ENCODE measurements at regions not wholly inside any gene's neighbourhood (a gene's known extent, or its start where the extent isn't known, plus 50 kb on each side); places are given as distances from the start of the nearest gene placed in this dataset.

DNA sequence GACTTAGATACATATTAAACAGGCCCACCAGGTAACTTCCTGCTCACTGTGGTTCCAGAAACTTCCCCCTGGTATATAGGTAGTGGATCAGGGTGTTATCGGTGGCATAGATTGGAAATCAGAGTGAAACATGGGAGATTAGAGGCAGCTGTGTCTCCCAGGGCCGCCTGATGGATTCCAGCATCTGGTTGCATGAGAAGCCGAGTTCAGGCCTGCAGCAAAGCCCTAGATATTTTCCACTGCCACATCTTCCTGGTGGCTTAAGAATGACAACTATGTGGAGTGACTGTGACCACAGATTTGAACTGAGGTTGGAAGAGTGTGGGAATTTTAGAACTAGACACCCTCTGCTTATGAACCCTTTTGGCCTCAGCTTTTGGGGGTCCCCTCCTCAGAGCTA lies 184.8 kb upstream of the NTF3 start:
- no peaks in the 10 kb centered on the region for H3K36me3 ChIP-seq (ENCODE audit: control insufficient read depth, insufficient read depth, low read length)
- peaks cover 24% of the 10 kb centered on the region for H3K4me1 ChIP-seq (ENCODE audit: control insufficient read depth, insufficient read depth, low read length, poor library complexity, severe bottlenecking)
- no peaks in the 10 kb centered on the region for H3K9me3 ChIP-seq (ENCODE audit: control insufficient read depth, low read length)
- 75 to 80% methylated on average over 2 to 3 of the region's 3 CpGs for WGBS, 2 experiments (ENCODE audit: insufficient coverage in 2 of 2)
- H3K27ac ChIP-seq (ENCODE audit: low read depth, low read length, severe bottlenecking): no peak overlapping the region
- H3K4me3 ChIP-seq (ENCODE audit: extremely low read depth, insufficient read depth, low read length, poor library complexity, severe bottlenecking): no peak overlapping the region

DNA sequence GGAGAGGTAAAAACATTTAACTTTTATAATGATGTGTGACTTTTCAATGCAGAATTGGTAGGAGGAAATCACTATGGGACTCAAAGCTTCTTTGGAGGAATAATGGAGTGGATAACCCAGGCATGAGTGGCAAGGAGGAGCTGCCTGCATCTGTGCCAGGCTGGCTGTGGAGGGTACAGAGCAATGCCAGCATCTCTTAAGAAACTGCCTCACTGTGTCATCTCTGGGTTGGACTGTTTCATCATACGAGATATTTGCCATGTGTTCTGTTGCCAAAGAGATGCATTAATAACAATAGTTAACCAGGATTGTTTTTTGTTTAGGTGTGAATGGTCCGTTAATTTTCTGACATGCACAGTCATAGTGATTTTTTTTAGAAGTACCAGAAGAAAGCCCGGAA lies 183.7 kb upstream of the NTF3 start:
- no peak overlapping the region for H3K27ac ChIP-seq (ENCODE audit: low read depth, low read length, severe bottlenecking)
- H3K4me1 ChIP-seq (ENCODE audit: control insufficient read depth, insufficient read depth, low read length, poor library complexity, severe bottlenecking): peaks cover 14% of the 10 kb centered on the region
- H3K4me3 ChIP-seq (ENCODE audit: extremely low read depth, insufficient read depth, low read length, poor library complexity, severe bottlenecking): no peak overlapping the region
- H3K36me3 ChIP-seq (ENCODE audit: control insufficient read depth, insufficient read depth, low read length): no peaks in the 10 kb centered on the region
- WGBS, 2 experiments (ENCODE audit: insufficient coverage in 2 of 2): 100% methylated on average over 1 of the region's 3 CpGs; no CpG with 5 or more reads in 1 of the 2 experiments
- H3K9me3 ChIP-seq (ENCODE audit: control insufficient read depth, low read length): no peaks in the 10 kb centered on the region

DNA sequence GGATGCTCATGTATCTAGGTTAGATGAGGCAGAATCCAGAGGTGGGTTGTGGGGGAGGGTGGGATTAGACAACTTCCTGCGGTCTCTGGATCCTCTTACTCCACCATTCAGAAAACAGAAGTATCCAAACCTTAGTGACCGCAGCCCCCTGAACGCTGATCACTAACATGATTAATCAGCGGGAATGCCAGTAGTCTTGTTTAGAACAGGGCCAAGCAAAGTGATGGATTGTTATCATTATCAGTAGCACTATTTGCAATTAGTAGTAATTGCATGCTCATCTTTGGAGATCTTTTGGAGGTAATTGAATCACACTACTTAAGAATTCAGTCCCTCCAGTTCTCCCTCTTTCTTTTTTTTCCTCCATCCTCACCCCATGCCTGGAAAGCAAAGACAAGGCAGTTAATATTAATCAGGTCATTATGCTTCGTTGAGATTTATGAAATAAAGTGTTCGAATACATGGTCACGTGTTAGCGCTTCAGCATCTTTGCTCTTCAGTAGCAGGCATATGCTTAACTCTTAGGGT lies 182.8 kb upstream of the NTF3 start:
- Histone ChIP-seq H3K9me3 (ENCODE audit: control insufficient read depth, low read length) (no peaks in the 10 kb centered on the region), H3K27ac (ENCODE audit: low read depth, low read length, severe bottlenecking) (no peak overlapping the region), H3K36me3 (ENCODE audit: control insufficient read depth, insufficient read depth, low read length) (no peaks in the 10 kb centered on the region), H3K4me3 (ENCODE audit: extremely low read depth, insufficient read depth, low read length, poor library complexity, severe bottlenecking) (no peak overlapping the region), H3K4me1 (ENCODE audit: control insufficient read depth, insufficient read depth, low read length, poor library complexity, severe bottlenecking) (peaks cover 8% of the 10 kb centered on the region)
- 100% methylated on average over 3 of the region's 8 CpGs; no CpG with 5 or more reads in 1 of the 2 experiments for WGBS, 2 experiments (ENCODE audit: insufficient coverage in 2 of 2)

DNA sequence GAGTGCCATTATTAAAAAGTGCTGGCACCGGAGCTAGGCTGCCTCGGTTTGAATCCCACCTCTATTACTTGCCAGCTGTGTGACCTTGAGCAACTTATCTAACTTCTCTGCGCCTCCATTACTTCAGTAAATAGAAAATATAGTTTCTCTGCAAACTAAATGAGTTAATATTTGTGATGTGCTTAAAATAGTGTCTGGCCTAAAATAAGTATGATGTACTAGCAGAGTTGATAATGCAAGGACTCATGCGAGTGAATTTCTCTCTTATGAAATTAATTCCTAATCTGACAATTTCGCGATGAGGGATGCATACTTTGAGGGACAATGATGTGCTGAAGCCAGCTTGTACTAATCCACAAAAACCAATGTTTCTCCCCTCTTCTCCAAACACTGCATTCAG lies 180.8 kb upstream of the NTF3 start:
- Histone ChIP-seq H3K4me3 (ENCODE audit: extremely low read depth, insufficient read depth, low read length, poor library complexity, severe bottlenecking) (no peak overlapping the region), H3K36me3 (ENCODE audit: control insufficient read depth, insufficient read depth, low read length) (no peaks in the 10 kb centered on the region)
- 94 to 100% methylated on average over 2 to 3 of the region's 6 CpGs for WGBS, 2 experiments (ENCODE audit: insufficient coverage in 2 of 2)

DNA sequence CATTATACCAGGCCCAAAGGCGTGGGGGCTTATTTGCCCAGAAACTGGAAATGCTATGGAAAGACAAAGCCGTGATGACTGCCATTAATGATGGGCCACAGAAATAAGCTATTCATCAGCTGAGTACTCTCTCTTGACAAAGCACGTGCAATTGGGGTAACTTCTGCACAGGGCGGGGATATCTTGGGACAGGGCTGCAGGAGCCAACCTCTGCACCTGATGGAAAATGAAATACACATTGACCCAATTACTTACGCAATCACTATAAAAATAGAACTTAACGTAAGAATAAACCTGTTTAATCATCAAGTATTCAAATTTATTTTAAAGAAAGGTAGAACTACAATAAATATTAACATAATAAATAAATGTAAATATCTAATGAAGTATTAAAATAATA lies 180.1 kb upstream of the NTF3 start:
- no peaks in the 10 kb centered on the region for H3K9me3 ChIP-seq (ENCODE audit: control insufficient read depth, low read length)
- WGBS, 2 experiments (ENCODE audit: insufficient coverage in 2 of 2): 90 to 98% methylated on average over 3 to 4 of the region's 6 CpGs

More for the DNA sequence above, 180.8 kb upstream of the NTF3 start:
- Histone ChIP-seq H3K27ac (ENCODE audit: low read depth, low read length, severe bottlenecking) (no peak overlapping the region), H3K4me1 (ENCODE audit: control insufficient read depth, insufficient read depth, low read length, poor library complexity, severe bottlenecking) (no peaks in the 10 kb centered on the region), H3K9me3 (ENCODE audit: control insufficient read depth, low read length) (no peaks in the 10 kb centered on the region)

DNA sequence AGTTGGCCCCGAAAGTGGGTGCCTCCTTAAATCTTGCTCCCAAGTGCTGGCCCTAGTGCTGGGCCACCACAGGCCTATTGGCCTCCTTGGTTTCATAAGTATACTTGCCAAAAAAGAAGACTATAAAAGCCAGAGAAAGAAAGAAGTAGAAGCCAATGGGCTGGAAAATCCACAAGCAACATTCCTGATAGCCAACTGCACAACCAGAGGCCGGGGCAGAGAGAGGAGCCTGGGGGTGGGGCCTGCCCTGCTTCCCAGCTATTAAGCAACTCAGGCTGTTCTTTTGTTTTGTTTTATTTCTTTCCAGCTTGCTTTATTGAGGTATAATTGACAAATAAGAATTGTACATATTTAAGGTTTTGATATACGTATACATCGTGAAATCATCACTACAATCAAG lies 177.2 kb upstream of the NTF3 start:
- Histone ChIP-seq H3K9me3 (ENCODE audit: control insufficient read depth, low read length) (no peaks in the 10 kb centered on the region), H3K27ac (ENCODE audit: low read depth, low read length, severe bottlenecking) (no peak overlapping the region), H3K4me1 (ENCODE audit: control insufficient read depth, insufficient read depth, low read length, poor library complexity, severe bottlenecking) (no peaks in the 10 kb centered on the region), H3K36me3 (ENCODE audit: control insufficient read depth, insufficient read depth, low read length) (no peaks in the 10 kb centered on the region), H3K4me3 (ENCODE audit: extremely low read depth, insufficient read depth, low read length, poor library complexity, severe bottlenecking) (no peak overlapping the region)
- WGBS, 2 experiments (ENCODE audit: insufficient coverage in 2 of 2): 80 to 88% methylated on average over 1 of the region's 4 CpGs

More for the DNA sequence above, 180.1 kb upstream of the NTF3 start:
- no peaks in the 10 kb centered on the region for H3K36me3 ChIP-seq (ENCODE audit: control insufficient read depth, insufficient read depth, low read length)
- H3K4me3 ChIP-seq (ENCODE audit: extremely low read depth, insufficient read depth, low read length, poor library complexity, severe bottlenecking): no peak overlapping the region
- no peaks in the 10 kb centered on the region for H3K4me1 ChIP-seq (ENCODE audit: control insufficient read depth, insufficient read depth, low read length, poor library complexity, severe bottlenecking)
- no peak overlapping the region for H3K27ac ChIP-seq (ENCODE audit: low read depth, low read length, severe bottlenecking)

DNA sequence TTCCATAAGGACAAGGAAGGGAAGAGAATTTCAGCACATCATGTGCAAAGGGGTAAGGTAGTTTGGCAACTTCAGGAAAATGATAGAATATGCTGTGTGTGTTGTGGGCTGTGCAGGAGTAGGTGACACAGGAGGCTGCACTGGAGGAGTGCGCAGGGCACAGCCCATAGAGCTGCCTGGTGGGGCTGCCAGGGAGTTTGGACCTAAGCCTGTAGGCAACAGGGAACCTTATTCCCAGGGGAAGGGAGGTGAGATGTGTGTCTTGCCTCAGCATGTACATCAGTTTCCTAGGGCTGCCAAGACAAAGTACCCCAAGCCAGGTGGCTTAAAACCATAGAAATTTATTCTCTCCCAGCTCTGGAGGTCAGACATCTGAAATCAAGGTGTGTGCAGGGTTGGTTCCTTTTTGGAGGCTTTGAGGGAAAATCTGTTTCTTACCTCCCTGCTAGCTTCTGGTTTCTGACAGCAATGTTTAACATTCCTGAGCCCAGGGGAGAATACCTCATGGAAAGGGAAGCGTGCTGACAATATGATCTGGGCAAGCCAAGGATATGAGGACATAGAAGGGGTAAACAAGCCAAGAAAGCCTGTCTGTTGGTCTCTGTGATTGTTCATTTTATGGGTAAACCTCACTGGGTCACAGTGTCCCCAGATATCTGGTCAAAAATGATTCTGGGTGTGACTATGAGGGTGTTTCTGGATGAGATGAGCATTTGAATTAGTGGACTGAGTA lies 174.0 kb upstream of the NTF3 start:
- no peaks in the 10 kb centered on the region for H3K4me1 ChIP-seq (ENCODE audit: control insufficient read depth, insufficient read depth, low read length, poor library complexity, severe bottlenecking)
- WGBS, 2 experiments (ENCODE audit: insufficient coverage in 2 of 2): 88 to 96% methylated on average over 2 of the region's 2 CpGs
- H3K36me3 ChIP-seq (ENCODE audit: control insufficient read depth, insufficient read depth, low read length): no peaks in the 10 kb centered on the region
- no peak overlapping the region for H3K4me3 ChIP-seq (ENCODE audit: extremely low read depth, insufficient read depth, low read length, poor library complexity, severe bottlenecking)
- no peaks in the 10 kb centered on the region for H3K9me3 ChIP-seq (ENCODE audit: control insufficient read depth, low read length)
- H3K27ac ChIP-seq (ENCODE audit: low read depth, low read length, severe bottlenecking): no peak overlapping the region

DNA sequence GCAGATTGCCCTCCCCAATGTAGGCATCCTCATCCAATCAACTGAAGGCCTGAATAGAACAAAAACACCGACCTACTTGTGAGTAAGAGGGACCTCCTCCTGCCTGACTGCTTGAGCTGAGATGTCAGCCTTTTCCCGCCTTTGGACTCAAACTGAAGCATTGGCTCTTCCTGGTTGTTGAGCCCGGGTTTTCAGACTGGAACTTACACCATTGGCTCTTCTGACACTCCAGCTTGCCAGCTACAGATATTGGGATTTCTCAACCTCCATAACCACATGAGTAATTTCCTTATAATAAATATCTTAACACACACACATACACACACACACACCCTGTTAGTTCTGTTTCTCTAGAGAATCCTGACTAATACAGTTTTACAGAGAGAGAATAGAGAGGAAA lies 173.4 kb upstream of the NTF3 start:
- no peak overlapping the region for H3K27ac ChIP-seq (ENCODE audit: low read depth, low read length, severe bottlenecking)
- 56 to 71% methylated on average over 3 of the region's 3 CpGs for WGBS, 2 experiments (ENCODE audit: insufficient coverage in 2 of 2)
- no peak overlapping the region for H3K4me3 ChIP-seq (ENCODE audit: extremely low read depth, insufficient read depth, low read length, poor library complexity, severe bottlenecking)
- no peaks in the 10 kb centered on the region for H3K36me3 ChIP-seq (ENCODE audit: control insufficient read depth, insufficient read depth, low read length)
- H3K4me1 ChIP-seq (ENCODE audit: control insufficient read depth, insufficient read depth, low read length, poor library complexity, severe bottlenecking): no peaks in the 10 kb centered on the region
- H3K9me3 ChIP-seq (ENCODE audit: control insufficient read depth, low read length): no peaks in the 10 kb centered on the region

DNA sequence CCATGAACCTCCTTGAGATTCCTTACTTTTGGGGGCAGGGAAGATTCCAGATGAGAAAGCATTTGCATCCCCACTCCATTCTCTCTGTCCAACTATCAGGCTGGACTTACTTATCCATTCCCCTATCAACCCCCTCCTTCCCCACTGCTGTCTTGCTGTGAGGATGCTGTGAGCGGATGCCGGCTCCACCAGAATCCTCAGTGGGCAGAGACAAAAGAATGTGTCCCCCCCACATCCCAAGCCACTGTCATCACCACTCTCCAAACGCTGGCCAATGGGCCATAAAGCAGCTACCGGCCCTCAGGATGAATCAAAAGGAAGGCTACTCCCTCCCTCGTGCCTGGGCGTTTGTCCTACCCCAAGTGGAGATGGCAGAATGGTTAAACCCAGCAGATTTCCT lies 173.0 kb upstream of the NTF3 start:
- Histone ChIP-seq H3K4me1 (ENCODE audit: control insufficient read depth, insufficient read depth, low read length, poor library complexity, severe bottlenecking) (no peaks in the 10 kb centered on the region), H3K9me3 (ENCODE audit: control insufficient read depth, low read length) (no peaks in the 10 kb centered on the region), H3K36me3 (ENCODE audit: control insufficient read depth, insufficient read depth, low read length) (no peaks in the 10 kb centered on the region), H3K27ac (ENCODE audit: low read depth, low read length, severe bottlenecking) (no peak overlapping the region), H3K4me3 (ENCODE audit: extremely low read depth, insufficient read depth, low read length, poor library complexity, severe bottlenecking) (no peak overlapping the region)
- 63 to 74% methylated on average over 6 of the region's 6 CpGs for WGBS, 2 experiments (ENCODE audit: insufficient coverage in 2 of 2)

DNA sequence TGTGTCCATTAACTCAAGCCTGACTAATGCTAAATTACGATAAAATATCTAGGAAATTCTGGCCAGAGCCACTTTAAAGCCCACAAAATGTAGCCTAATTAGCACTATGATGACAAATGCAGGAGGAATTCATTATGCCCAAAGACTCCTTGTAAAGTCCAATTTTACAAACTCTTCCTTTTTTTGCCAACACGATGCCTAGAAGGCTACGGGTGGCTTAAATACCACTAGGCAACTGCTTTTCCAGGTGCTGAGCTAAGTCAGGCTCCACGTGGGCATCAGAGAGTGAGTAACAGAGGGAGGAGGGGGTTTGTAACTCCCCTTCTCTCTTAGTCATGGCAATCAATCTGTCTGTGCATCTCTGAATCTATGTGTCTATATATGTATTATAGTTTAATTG lies 172.4 kb upstream of the NTF3 start:
- no peak overlapping the region for H3K4me3 ChIP-seq (ENCODE audit: extremely low read depth, insufficient read depth, low read length, poor library complexity, severe bottlenecking)
- H3K9me3 ChIP-seq (ENCODE audit: control insufficient read depth, low read length): no peaks in the 10 kb centered on the region
- no peaks in the 10 kb centered on the region for H3K36me3 ChIP-seq (ENCODE audit: control insufficient read depth, insufficient read depth, low read length)
- no peak overlapping the region for H3K27ac ChIP-seq (ENCODE audit: low read depth, low read length, severe bottlenecking)
- H3K4me1 ChIP-seq (ENCODE audit: control insufficient read depth, insufficient read depth, low read length, poor library complexity, severe bottlenecking): no peaks in the 10 kb centered on the region
- 100% methylated on average over 1 to 2 of the region's 4 CpGs for WGBS, 2 experiments (ENCODE audit: insufficient coverage in 2 of 2)

DNA sequence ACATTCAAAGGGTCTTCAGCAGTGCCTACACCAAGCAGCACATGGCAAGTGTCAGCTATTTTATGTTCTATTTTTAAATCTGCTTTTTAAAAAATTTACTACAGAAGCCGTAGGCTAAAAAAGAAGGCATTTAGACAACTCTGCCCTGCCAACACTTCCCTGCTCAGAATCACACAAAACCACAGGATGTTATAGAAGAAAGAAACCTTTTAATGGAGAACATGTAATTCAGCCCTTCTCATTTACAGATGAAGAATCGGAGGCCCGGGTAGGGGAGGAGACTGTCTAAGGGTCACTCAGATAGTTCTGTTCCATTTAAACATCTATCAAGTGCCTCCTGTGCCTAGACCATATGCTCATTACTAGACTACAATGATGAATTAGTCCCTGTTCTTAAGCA lies 171.8 kb upstream of the NTF3 start:
- 100% methylated on average over 2 of the region's 3 CpGs; no CpG with 5 or more reads in 1 of the 2 experiments for WGBS, 2 experiments (ENCODE audit: insufficient coverage in 2 of 2)
- no peaks in the 10 kb centered on the region for H3K4me1 ChIP-seq (ENCODE audit: control insufficient read depth, insufficient read depth, low read length, poor library complexity, severe bottlenecking)
- no peak overlapping the region for H3K27ac ChIP-seq (ENCODE audit: low read depth, low read length, severe bottlenecking)
- no peak overlapping the region for H3K4me3 ChIP-seq (ENCODE audit: extremely low read depth, insufficient read depth, low read length, poor library complexity, severe bottlenecking)
- no peaks in the 10 kb centered on the region for H3K36me3 ChIP-seq (ENCODE audit: control insufficient read depth, insufficient read depth, low read length)
- no peaks in the 10 kb centered on the region for H3K9me3 ChIP-seq (ENCODE audit: control insufficient read depth, low read length)

All from mesodermal cell (in vitro differentiated cells).